ENCODE measurements at regions not wholly inside any gene's neighbourhood (a gene's known extent, or its start where the extent isn't known, plus 50 kb on each side); places are given as distances from the start of the nearest gene placed in this dataset.

GRCh38 chr12:73612551-73612950 lies 925.1 kb upstream of the ATXN7L3B start:
- TF ChIP-seq, protein P1, sequence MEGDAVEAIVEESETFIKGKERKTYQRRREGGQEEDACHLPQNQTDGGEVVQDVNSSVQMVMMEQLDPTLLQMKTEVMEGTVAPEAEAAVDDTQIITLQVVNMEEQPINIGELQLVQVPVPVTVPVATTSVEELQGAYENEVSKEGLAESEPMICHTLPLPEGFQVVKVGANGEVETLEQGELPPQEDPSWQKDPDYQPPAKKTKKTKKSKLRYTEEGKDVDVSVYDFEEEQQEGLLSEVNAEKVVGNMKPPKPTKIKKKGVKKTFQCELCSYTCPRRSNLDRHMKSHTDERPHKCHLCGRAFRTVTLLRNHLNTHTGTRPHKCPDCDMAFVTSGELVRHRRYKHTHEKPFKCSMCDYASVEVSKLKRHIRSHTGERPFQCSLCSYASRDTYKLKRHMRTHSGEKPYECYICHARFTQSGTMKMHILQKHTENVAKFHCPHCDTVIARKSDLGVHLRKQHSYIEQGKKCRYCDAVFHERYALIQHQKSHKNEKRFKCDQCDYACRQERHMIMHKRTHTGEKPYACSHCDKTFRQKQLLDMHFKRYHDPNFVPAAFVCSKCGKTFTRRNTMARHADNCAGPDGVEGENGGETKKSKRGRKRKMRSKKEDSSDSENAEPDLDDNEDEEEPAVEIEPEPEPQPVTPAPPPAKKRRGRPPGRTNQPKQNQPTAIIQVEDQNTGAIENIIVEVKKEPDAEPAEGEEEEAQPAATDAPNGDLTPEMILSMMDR (IDR thresholded peaks at IDR 0.05) = no peak
- TF ChIP-seq, protein P2, sequence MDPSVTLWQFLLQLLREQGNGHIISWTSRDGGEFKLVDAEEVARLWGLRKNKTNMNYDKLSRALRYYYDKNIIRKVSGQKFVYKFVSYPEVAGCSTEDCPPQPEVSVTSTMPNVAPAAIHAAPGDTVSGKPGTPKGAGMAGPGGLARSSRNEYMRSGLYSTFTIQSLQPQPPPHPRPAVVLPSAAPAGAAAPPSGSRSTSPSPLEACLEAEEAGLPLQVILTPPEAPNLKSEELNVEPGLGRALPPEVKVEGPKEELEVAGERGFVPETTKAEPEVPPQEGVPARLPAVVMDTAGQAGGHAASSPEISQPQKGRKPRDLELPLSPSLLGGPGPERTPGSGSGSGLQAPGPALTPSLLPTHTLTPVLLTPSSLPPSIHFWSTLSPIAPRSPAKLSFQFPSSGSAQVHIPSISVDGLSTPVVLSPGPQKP (IDR thresholded peaks at IDR 0.05; ENCODE audit: low read depth, low read length) = no peak
- TF ChIP-seq JUNB (IDR thresholded peaks at IDR 0.05) (no peak), HMGXB4 (CRISPR knock-in tag; IDR thresholded peaks at IDR 0.05; ENCODE audit: borderline replicate concordance) (no peak), POLR2A (IDR thresholded peaks at IDR 0.05; ENCODE audit: low read length) (no peak), HOXA7 (CRISPR knock-in tag; IDR thresholded peaks at IDR 0.05) (no peak)

All from A549 (cell line).